NCI-H1930 (cell line): ENCODE measurements at regions not wholly inside any gene's neighbourhood (a gene's known extent, or its start where the extent isn't known, plus 50 kb on each side); places are given as distances from the start of the nearest gene placed in this dataset.

Experiments used
- DNase-seq, 2 experiments: peaks; one replicate each; lab custom pipeline; 2025; lab: John Stamatoyannopoulos, UW

DNA sequence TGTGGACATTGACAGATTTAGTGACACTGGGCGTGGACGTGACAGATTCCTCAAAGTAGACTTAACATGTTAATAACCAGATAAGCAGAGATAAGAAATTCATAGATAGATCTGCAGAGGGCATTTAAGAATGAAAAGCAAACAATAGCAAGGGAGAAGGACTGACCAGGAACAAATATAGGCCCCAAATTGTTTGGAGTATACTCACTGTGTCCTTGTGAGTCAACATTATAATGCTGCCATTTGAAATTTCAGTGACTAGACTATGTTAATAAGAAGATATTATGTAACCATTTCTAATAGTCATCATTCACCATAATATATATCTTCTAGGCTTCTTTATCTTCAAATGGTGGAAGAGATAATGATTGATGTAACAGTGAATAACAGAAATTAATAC, 78.1 kb upstream of the SLC38A11 start:
- no peak for DNase-seq

DNA sequence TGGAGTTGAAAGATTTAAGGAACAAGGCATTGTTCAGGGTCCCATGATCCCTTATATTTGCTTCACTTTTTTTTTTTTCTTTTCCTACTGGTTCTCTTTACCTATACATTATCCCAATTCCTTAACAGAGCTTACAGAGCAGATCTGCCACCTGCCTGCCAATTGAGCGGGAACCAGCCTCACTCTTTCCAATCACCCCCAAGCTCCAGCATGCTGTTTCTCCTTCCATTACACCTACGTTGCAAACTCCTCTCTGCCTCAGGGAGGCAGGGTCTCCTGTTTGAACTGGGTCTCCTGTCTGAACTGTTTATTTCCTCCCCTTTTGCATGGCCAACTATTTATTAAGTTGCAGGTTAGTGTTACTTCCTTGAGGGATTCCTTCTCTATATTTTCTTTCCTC, 77.2 kb upstream of the SLC38A11 start:
- no peak for DNase-seq

DNA sequence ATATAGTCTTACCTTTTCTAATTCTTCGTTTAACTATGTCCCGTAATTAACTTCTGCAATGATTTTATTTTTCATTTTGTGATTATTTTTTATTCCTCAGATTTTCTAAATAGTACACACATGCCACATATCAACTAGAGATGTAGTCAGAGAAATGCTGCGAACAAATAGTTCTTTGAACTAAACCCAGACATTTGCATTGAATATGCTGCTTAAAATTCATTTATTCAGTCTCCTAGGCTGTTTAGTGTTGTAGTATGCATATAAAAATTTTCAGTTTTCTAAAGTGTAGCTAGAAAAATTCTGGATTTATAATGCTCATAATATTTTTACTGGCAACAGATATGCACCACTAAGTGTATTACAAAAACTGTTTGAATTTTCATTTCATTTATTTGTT, 68.9 kb upstream of the SLC38A11 start:
- DNase-seq: no peak

DNA sequence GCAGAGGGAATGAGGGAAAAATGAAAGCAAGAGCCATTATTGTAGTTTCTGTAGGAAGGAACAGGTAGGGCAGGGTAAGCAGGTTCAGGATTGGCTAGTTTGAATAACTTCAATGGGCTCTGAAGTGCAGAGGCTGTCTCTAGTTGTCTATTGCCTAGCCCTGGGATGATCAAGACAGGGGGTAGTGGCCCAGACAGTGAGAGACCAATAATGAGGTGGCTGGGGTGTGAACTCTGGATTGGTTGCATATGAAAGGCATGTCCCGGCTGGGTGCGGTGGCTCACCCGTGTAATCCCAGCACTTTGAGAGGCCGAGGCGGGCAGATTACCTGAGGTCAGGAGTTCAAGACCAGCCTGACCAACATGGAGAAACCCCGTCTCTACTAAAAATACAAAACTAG, 67.5 kb upstream of the SLC38A11 start:
- no peak for DNase-seq

DNA sequence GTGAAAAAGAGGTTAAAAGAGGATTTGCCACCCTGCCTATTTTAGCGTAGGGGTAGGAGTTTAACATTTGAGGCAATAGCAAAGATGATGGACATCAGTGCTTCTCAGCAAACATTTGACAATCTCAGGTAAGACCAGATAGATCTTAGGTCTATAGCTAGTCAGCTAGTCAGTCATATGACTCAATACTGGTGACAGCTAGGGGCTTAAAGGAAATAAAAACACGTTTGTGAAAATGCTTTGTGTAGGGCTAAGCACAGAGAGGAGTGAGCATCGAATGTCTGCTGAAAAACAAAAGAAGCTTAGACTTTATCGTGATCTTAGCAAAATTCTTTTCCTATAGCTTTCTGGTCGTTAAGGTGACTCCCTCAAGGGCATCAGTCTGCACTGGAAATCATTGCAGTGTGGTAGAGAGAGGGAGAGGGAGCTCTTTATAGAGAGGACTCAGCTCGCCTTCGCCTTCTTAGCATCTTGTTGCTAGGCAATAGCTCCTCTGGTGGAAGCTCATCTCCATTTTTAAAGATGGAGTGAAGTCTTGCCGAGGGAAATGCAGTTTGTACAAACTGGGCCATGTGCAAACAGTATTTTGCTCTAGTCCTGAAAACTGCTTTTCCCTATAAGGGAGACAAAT, 62.8 kb upstream of the SLC38A11 start:
- DNase-seq: no peak

DNA sequence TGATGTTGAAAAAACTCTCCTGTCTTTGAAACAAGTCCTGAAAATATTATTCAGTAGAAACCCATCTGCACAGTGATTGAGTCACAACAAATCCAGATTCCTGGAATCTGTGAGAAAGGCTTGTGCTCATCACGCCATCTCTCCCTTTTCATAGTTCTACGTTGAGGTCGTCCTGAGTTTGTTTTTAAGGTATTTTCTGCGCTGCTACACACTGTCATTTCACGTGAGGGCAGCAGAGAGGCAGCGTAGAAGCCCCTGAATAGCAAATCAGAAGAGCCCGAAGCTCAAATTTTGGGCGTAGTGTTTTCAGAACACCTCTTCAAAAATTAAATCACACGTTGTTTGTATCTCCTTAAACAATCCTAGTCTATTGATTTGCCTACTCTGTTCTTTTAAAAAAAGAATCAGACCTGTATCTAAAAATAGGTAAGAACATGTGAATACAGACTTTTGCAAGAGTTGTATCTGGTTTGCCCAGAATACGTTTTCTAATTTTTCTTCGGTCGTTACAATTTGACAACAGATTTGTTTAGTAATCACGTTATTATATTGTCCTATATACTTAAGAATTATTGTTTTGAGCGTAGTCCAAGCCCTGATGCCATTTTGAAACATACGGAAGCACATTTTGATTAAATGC, 61.6 kb upstream of the SLC38A11 start:
- no peak for DNase-seq

DNA sequence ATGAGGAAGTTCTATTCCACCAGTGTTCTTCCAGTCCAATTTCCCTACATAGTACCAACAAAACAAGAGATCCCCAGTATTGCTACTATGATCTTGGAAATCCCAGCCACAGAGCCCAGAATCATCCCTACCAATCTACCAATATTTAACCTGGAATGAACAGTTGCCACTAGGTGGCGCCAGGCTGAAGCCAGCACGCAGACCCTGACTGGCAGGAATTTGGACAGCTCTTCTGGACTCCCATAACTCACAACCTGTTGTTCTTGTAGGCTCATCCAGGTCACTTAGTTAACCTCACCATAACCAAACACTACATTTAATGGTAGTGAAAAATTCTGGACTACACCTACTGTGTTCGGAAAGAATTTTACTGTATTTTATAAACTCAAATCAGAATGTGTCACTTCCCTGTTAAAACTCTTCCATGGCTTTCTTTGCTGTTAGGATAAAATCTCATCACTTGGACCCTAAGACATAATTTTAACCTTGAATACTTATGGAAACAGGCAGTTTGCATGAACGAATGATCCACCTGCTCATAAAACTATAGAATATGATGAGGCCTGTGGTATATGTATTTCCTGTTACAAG, 59.8 kb upstream of the SLC38A11 start:
- peak; percentile 38 to 58 for DNase-seq

DNA sequence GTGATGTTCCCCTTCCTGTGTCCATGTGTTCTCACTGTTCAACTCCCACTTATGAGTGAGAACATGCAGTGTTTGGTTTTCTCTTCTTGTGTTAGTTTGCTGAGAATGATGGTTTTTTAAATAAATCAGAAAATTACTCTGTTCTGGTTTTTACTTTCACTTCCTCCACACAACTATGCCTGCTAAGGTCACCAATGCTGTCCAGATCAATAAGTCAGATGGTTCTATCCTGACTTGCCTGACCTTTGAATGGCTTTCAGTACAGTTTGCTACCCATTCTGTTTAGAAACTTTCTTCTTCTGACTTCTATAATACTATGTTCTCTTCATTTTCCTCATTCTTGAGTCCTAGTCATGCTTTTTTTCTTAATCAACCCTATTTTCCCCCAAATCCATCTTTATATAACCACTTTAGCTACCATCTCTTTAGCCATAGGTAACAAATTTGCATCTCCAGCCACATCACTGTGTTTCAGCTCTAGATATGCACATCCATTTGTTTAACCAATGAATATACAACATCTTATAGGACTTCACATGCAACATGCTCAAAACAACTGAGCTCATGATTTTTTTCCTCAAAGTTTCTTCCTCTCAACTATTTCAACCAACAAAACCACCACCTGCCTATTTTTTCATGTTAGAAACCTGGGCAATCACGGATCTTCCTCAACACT, 58.8 kb upstream of the SLC38A11 start:
- no peak for DNase-seq

DNA sequence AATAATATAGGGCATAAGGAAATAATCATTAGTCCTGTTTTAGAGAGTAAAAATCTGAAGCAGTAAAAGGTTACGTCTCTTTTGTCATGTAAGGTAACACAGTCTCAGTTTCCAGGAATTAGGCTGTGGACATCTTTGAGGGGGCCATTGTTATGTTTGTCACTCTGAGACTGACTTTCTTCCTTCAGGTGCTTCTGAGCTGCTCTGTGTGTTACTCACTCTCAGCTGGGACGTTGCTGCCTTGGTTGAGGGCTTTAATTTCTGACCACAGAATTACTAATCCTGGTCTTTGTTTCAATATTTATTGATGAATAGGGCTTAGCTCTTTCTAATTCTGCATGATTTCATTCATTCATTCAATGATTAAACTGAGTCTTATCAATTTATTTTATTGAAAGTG, 55.9 kb upstream of the SLC38A11 start:
- DNase-seq: no peak

DNA sequence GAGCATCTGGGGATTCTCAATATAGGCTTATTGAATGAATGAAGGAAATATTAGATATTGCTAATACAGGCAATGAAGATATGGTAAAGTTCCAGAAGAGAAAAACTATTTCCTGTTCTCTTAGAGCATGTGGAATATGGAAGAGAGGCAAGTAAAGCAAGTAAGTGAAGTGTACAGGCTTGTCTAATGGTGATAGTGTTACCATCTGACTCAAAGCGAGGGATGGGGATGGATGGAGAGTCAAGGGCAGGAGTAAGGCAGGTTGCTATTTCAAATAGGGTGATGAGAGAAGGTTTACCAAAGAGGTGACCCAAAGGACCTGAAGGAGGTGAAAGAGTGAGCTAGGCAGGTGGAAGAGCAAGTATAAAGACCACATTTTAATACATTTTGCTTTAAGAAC, 55.2 kb upstream of the SLC38A11 start:
- DNase-seq: no peak

DNA sequence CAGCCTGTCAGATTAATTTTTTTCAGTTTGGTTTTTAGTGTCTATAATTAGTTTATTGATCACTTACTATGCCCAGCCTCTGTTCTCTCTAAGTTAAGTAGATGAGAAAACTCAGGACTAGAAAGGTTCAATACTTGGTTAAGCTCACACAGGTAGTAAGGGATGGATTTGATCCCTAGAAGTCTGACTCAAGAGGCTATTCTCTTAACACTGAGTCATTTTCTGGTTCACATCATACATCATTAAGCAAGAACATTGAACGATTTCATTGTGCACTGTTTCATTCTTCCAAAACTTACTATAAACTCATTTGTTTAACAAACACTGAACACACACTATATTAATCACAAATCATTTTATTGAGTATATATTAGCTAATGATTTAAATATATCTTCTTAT, 54.1 kb upstream of the SLC38A11 start:
- no peak for DNase-seq

DNA sequence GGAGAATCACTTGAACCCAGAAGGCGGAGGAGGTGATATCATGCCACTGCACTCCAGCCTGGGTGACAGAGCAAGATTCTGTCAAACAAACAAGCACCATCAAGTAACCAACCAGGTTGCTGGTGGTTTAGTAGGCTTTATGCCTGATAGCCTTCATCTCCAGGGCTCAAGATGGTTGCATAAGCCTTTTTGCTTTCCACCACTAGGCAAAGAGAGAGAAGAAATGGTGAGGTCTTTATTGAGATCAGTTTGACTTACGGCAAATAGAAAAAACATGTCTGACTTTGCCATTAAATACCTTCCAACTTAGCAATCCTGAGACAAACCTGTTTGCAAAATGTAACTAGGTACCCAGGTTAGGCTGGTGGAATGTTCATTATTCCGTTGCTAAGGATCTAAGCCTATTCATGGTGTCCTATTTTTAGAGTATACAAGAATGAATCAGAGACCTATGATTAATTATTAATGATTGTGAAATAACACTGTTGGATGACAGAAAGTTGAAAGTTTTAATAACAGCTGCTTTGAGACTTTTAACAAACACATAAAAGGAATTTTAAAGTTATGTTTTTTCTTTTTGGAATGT, 53.5 kb upstream of the SLC38A11 start:
- no peak for DNase-seq

DNA sequence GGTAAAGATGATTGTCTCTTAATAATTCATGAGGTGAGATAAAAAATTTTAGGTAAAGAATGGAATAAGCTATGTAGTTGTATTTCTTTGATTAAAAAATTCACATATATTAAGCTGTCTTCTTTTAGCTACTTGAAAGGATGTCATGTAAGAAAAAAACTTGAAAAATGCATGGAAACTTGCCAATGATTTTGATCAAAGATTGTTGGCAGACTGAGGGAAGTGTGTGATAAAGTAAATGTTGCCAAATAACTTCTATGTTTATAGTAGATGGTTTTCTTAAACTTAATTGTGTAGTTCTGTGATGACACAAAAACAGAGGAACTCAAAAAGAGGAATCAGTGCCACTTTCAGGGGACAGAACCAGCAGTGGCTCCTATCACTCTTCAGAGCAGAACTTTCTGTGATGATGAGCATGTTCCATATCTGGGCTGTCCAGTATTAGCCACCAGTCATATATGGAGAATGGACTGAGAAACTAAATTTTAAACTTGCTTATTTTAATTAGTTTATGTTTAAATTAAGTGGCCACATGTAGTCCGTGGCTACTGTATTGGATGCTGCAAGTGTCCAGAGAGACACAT, 51.9 kb upstream of the SLC38A11 start:
- no peak for DNase-seq
